GM18907 (cell line): ENCODE measurements at regions not wholly inside any gene's neighbourhood (a gene's known extent, or its start where the extent isn't known, plus 50 kb on each side); places are given as distances from the start of the nearest gene placed in this dataset.
A peak's percentile ranks its signal among the peaks of the same experiment; 100 is the strongest.

Source experiments
- ATAC-seq: cut with Tn5 transposase; IDR thresholded peaks from one replicate; pipeline ENCODE4 v1.9.1; 2021; ENCODE audit warnings: mild to moderate bottlenecking, moderate library complexity; ENCODE audit not compliant: unreplicated experiment

DNA sequence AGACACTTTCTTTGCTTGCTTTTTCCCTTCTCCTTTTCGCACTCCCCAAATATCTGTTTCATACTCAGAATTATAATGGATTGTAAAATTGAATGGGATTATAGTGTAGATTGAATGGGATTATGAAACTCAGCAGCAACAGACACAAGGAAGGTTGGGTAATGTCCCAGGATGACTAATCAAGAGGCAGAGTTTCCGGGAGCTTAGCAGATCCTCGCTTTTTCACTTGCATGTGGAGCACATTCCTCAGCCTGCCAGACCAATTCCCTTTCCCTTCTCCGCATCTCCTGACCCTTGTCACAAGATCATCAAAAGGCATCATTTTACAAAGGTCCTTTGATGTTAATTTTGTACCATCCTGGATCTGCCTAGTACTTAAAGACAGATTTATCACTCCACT is 55.1 kb upstream of the SLC1A1 start:
- ATAC-seq: no peak

DNA sequence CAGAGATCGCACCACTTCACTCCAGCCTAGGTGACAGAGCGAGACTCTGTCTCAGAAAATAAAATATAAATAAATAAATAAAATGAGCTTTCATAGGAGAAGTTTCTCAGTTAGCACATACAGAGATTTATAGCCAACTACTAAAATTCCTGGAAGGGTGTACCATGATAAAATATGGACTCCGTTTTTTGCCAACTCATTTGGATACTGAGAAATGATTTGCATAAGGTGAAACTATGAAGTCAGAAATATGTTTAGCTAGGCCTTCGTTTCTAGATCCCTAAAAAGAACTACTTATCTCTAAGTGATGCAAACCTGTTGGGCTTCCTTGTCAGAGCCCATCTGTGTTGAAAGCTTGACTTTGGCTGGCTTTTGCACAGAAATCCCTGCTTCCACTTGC is 56.9 kb upstream of the SLC1A1 start:
- ATAC-seq: no peak

DNA sequence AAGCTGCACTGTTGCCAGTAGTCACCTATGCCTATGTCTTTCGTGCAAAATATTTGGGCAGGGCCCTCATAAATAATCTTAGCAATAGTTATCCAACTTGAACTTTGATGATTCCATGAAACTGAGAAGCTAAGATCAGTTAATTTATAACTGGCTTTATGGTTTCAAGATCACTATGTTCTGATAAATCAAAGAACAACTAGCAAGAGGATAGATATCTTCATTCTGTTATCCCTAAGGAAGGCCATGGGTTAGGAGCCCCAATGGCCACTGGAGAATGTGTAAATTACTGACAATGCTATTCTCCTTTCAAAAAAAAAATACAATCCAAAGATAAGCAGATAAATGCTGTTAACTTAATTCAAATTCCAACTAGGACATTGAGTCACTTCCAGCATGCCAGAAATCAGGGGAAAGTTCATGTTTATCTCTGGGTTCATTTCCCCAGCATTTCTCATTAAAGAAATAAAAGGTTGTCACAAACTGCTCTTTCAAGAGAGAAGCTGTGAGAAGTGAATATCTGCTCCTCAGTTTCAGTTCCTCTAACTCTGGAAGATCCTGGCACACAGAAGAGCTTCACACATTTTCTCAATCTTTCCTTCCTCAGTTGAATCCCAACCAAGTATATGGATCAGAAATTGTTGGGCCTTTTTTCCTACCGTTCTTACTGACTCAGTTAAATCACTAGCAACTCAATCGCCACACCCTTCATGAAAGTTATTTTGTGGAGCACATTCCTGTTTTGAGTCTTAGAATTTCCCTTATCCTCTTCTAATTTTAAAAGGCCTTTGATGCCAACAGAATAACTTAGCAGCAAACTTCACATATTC is 59.6 kb upstream of the SLC1A1 start:
- ATAC-seq: no peak

DNA sequence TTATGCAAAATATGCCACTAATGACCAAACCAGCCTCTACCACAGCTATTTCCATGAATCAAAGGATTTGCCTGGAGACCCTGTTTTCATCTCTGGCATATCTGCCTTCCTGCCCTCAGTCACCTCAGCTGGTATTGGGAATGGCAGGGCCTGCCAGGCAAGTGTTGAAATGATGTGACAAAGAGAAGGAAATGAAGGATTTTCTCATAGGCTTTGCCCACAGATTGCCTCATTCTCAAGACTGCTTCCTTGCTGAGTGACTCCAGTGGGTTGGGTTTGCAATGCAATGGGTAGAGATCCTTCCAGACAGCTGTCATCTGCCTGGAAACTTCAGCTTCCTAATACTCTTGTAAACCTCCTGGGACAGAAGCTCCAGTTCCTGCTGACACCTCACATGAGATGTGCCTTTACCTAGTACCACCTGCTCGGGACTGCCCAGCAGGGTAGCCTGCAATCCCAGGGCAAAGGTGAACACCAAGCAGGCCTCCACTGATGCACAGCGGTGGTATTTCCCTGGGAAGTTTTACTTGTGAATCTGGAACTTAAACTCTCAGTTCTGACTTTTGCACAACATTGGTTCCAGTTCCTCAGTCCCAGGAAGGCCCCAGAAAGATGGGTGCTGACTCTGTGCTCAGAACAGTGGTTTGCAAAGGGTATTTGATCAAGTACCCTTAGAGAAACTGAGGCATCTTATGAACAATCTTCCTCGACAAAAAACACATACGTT is 64.8 kb upstream of the SLC1A1 start:
- no peak for ATAC-seq

DNA sequence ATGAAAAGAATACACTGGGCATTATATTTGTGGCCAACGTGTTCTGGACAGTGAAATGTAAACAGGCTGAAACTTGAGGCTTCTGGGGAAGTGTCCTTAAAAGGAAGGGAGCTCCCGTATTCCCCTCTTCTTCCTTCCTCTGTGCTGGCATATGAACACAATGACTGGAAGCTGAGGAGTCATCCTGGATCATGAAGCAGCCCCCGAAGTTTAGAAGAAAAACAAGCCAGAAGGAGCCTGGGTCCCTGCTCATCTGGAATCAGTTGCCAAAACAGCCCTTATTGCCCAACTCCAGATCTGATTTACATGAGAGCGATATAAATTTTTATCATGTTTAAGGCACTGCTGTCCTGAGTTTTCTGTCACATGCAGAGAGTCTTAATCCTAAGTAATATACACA is 65.4 kb upstream of the SLC1A1 start:
- ATAC-seq: no peak

DNA sequence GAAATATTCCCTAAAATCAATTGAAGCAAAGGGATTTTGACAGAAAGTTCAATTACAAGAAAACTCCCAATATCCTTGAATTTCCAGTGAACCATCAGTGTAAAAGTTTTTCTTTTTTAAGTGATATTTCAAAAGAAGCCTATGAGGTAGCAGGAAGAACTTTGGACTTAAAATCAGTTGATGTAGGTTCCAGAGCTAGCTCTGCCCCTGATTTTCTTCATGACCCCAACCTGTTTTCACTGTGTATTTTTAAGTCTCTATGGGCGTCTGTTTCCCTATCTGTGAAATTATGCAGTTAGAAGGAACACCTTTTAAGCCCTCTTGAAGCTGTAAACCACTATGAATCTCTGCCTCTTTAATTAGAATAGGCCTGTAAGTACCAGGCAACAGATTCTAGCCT is 66.2 kb upstream of the SLC1A1 start:
- ATAC-seq: no peak

DNA sequence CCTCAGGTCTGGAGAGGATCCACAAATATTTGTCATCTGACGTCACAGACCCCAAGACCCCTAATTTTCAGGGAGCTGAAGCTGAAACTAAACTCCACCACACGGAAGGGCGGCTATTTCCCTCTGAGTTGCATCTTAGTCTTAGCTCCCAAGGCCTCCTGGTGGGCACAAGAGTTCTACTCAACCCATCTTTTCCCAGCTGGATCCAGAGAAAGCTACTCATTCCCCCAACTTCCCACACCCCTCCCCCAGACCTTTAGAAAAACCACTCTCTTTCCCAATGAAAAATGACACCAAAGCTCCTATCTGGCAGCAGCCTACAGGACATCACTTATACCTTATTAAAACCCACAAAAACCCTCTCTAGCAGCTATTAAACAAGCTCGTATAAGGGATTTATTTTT is 67.1 kb upstream of the SLC1A1 start:
- no peak for ATAC-seq

DNA sequence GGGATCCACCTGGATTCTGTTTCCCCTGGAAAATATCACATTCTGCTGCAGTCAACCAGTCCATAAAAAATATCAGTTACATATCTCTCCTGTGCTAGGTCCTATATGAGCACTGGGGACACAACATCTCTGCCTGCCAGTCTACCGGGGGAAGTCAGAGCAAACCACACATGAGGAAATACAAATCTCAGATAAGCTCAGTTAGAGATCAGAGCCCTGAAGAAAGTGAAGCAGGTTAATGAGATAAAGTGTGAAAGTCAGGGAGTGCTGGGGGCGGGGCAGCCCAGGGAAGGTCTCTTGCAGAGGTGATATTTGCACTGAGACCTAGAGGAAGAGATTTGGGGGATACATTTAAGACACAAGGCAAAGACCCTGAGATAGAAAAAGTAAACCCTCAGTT is 67.8 kb upstream of the SLC1A1 start:
- peak; percentile 80 for ATAC-seq

DNA sequence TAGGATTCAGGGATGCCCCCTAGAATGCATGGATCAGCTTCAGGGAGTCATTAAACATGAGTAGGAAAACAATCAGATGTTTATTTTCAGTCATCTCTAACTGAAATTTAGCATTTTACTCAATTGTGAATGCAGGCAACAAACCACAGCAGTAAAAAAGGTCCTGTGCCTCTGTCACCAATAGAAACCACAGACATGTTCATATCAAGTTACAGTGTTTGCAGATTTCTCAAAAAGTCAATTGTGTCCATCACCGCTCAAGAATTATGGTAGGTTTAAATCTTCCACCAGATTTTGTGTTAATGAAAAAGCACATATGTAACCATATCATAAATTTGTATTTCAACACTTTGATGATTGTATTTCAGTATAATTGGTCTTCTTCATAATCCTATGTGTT is 68.4 kb upstream of the SLC1A1 start:
- ATAC-seq: no peak

DNA sequence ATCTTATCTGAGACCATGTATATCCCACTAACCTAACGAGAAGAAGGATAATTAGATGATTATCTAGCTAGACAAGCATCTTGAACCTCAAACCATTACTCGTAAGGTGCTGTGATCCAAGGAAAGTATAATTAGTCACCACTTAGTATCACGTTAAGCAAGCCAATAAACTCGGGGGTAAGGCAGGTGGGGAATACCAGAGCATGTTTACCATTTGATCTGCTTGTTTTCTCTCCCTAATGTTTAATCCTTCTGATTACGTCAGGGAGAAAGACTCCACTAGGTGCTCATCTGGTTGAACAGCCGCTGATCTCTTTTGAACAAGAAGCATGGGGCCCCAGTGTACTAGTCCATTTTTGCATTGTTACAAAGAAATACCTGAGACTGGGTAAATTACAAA is 69.9 kb upstream of the SLC1A1 start:
- ATAC-seq: no peak

DNA sequence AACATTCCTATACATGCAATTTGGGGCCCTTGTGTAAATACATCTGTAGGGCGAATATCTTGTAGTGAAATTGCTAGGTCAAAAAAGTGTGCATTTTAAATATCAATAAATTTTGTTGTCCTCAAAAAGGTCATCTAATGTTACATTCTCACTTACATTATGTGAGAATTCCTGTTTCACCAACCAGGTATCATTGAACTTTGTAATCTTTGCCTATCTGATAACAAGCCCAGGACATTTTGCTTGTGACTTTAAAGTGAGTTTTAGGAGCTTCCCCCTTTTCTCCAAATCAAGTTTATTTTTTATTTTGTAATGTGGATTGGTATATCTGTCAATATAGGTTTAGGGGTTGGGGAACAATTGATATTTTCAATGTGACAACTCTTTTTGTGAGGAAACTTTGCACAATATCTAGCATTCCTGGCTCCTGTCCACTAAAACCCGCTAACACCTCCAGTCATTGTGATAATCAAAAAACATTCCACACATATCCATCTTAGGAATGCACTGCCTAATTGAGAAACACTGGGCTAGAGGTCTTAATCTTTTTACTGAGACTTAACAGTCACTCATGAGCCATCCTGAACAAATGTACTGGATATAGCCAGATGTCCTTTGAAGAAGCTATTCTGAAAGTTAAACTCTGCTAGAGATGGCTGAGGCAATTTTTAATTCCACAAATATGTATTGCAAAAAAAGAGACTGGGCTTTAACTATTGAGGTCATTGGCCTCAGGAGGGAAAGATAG is 72.5 kb upstream of the SLC1A1 start:
- ATAC-seq: no peak

DNA sequence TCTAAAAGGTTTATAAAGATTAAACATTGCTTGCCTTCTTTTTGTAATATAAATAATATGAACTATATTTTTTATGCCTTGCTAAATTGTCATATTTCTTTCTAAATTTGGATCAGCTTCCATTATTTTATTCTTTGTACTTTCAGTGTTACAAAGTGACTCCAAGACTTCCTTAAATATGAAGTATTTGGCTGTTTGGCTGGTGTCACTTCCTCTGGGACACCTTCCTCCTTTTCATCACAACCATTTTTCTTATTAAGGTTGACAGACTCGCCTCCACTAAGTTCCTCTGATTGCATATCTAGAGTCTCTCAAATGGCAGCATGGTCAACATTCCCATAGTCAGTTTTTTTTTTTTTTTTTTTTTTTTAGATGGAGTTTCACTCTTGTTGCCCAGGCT is 73.8 kb upstream of the SLC1A1 start:
- ATAC-seq: no peak

DNA sequence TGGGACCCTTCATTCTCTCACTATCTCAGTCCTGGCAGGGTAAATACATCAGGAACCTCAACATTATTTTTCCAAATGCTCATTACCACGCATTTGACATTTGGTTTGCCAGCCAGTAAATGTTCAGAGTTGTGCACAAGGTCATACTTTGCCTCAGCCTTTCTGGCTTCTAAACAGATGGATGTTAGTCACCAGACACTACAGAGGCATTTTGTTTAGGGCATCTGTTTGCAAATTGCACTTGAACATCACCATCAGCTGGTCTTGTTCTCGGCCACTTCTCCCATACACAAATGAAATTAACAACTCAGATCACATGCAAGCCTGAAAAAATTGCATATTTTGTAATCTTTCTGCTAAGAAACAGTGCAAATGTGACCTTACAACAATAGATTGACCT is 75.0 kb upstream of the SLC1A1 start:
- ATAC-seq: no peak

DNA sequence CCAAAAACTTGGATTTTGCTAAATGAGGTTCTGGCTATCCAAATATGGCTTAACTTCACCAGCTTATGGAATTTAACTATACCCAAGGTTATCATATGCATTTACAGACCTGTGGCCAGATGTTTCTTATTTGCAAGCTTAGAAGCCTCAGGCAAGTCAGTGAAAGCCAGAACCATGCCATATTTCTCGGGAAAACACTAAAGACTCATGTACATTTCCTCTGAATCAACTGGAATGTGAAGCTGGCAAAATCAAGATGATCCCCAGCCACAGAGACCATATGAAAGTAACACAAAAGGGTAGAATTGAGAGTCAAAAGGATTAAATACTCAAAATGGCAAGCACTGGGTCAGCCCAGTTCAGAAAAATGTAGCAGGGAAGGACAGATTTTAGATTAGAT is 76.4 kb upstream of the SLC1A1 start:
- no peak for ATAC-seq

DNA sequence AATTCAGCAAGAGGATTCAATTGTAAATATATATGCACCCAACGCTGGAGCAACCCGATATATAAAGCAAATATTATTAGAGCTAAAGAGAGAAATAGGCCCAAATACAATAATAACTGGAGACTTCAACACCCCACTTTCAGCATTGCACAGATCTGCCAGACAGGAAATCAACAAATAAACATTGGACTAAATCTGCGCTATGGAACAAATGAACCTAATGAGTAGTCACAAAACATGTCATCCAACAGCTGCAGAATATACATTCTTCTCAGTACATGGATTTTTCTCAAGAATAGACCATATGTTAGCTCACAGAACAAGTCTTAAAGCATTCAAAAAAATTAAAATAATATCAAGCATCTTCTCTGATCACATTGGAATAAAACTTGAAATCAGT is 86.1 kb upstream of the SLC1A1 start:
- ATAC-seq: no peak

DNA sequence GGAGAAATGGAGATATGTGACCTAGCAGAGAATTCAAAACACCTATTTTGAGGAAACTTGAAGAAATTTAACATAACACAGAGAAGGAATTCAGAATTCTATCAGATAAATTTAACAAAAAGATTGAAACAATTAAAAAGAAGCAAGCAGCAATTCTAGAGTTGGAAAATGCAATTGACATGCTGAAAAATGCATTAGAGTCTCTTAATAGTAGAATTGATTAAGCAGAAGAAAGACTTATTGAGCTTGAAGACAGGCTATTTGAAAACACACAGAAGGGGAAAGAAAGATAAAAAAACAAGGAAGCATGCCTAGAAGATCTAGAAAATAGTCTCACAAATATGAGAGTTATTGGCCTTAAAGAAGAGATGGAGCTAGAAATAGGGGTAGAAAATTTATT is 87.8 kb upstream of the SLC1A1 start:
- no peak for ATAC-seq

DNA sequence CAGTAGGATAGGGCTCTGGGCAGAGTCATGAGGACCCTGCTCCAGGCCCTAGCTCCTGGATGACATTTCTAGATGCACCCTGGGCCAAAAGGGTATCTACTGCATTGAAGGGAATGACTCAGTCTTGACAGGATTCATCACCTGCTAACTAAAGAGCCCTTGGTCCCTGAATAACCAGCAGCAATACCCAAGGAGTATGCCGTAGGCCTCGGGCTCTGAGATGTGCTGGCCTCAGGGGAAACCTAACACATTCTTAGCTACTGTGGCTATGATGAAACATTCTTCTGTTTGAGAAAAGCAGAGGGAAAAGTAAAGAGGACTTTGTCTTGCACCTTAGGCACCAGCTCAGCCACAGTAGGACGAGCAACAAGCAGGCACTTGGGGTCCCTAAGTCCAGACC is 89.5 kb upstream of the SLC1A1 start:
- no peak for ATAC-seq

DNA sequence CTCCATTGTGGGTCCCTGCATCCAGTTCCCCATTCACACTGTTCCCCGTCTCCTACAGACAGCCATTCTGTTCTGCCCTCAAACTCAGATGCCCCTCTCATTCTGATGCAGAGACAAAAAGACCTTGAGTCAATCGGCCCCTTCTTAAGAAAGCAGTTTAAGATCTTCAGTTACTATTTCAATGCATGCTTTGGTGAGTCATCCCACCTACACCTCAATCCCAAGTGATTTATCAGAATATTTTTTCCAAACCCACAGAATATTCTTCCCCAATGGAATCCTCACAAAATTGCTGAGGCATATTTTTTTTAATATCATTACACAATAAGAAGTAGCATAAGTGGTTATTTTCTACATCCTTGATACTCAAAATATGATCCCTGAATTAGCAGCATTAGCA is 92.4 kb upstream of the SLC1A1 start:
- ATAC-seq: no peak

DNA sequence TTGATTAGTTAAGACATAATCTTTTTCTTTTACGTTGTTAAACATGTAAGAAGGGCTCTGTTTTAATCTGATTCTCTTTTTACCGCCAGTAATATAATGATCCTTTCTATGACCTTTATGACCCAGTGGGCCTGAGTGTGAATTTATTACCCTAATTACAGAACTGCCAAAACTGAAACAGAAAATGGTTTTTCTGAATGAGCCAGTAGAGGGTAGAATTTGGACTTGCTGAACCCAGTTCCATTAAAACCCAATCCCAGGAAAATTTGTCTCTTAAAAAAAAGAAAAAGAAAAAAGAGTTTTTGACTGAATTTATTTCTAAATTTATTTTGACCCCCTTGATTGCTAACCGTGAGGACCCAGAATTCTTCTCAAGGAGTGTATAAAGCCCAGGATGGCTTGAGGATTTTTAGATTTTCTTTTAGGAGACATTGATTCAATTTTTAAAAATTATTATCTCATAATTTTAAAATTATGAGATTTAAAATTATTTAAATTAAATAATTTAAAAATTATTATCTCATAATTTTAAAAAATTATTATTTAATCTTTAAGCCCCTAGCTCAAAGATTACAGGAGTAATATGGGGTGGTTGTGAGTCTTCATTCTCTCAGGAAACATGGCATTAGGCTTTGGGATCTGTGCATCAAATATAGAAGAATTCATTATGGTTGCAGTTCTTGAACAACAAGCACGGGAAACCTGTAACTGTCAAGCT is 94.1 kb upstream of the GLIS3 start:
- ATAC-seq: no peak

DNA sequence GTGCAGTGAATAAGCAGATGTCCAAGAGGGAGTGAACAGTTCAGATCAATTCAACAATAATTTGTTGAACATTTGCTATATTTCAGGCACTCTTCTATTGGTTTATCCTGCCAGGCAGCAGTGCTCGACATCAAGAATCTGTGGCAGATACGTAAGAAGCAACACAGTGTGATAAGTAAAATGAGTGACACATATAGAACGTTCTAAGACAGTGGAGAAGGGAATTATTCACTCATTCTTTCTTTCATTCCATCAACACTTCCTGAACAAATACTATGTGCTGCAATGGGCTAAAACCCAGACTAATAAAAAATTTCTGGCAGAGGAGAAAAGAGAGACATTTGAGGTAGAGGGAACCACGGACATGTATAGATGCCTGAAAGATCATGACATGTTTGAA is 89.9 kb upstream of the GLIS3 start:
- no peak for ATAC-seq

DNA sequence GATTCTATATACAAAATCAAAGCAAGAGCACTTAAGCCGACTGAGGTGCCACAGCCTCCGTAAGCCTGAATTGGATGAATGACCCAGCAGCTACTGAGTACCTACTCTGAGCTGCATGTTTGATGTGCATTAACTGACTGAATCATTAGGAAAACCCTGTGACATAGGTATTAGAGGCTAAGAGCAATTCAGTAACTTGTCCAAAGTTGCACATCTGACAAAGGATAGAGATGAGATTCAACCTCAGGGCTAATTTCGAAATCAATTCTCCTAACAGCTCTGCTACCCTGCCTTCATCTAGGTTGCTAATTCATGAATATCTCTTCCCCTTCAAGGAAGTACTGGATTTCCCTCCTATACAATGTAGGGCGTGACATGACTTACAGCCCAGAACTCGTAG is 89.1 kb upstream of the GLIS3 start:
- no peak for ATAC-seq
